ENCODE measurements at regions not wholly inside any gene's neighbourhood (a gene's known extent, or its start where the extent isn't known, plus 50 kb on each side); places are given as distances from the start of the nearest gene placed in this dataset.

- no peak for TF ChIP-seq EZH2 (IDR thresholded peaks at IDR 0.05; ENCODE audit: borderline replicate concordance, low read length)
- TF ChIP-seq CTCF (IDR thresholded peaks at IDR 0.05; ENCODE audit: low read length): peak; percentile 39; the same call in 1 of the 2 replicates
These were observed 1523.9 kb downstream of the MAT2B start for GRCh38 chr5:165029099-165029870.
